Lower lobe of right lung (tissue), 2 donors: ENCODE measurements at regions not wholly inside any gene's neighbourhood (a gene's known extent, or its start where the extent isn't known, plus 50 kb on each side); places are given as distances from the start of the nearest gene placed in this dataset.

Experiments
- ATAC-seq, 2 donors: fragments of 200-7000 bp; cut with Tn5 transposase; one replicate each; pipeline ENCODE4 v1.9.1; 2020 to 2022; ENCODE audit warnings: mild to moderate bottlenecking in 2 of 2, moderate library complexity in 2 of 2
- DNase-seq: peaks from one replicate; pipeline ENCODE4 v3.0.0-alpha.2; 2020
- H3K27ac ChIP-seq: fragments of 200-600 bp; one replicate; pipeline ENCODE4 v1.8.0; 2022
- H3K27me3 ChIP-seq: fragments of 200-600 bp; one replicate; pipeline ENCODE4 v1.8.0; 2022; ENCODE audit warnings: low read depth
- H3K36me3 ChIP-seq: fragments of 200-600 bp; one replicate; pipeline ENCODE4 v1.8.0; 2022; ENCODE audit warnings: mild to moderate bottlenecking
- H3K4me1 ChIP-seq: fragments of 200-600 bp; one replicate; pipeline ENCODE4 v1.8.0; 2022
- H3K4me3 ChIP-seq: fragments of 200-600 bp; one replicate; pipeline ENCODE4 v1.8.0; 2022; ENCODE audit warnings: mild to moderate bottlenecking
- H3K9me3 ChIP-seq: fragments of 200-600 bp; one replicate; pipeline ENCODE4 v1.8.0; 2022
- CTCF ChIP-seq: fragments of 200-600 bp; IDR thresholded peaks from one replicate; pipeline ENCODE4 v1.8.0; 2022; ENCODE audit warnings: antibody characterized with exemption, mild to moderate bottlenecking
- intact Hi-C: fragments of 100-400 bp; cut with DNase I; formaldehyde crosslinking; loops from one replicate; pipeline ENCODE4 v1.11.0; 2022
- donor health status: DM: no; HTN: yes; CAD: no; lungs with severe emphysema.

- Histone ChIP-seq H3K27me3 (no peaks in the 10 kb centered on the region), H3K36me3 (no peaks in the 10 kb centered on the region), H3K27ac (no peak overlapping the region), H3K4me1 (no peaks in the 10 kb centered on the region), H3K9me3 (no peaks in the 10 kb centered on the region), H3K4me3 (no peak overlapping the region)
- no peak for TF ChIP-seq CTCF
- ATAC-seq (no peak), DNase-seq (no peak)
- intact Hi-C loops, result no loop called here
Observed at GRCh38 chr22:47859881-47860525, 1097.6 kb downstream of the TBC1D22A start.

GRCh38 chr22:47858773-47859306 lies 1096.4 kb downstream of the TBC1D22A start:
- TF ChIP-seq CTCF, result no peak
- no peak overlapping the region for H3K4me3 ChIP-seq
- no peaks in the 10 kb centered on the region for H3K27me3 ChIP-seq
- DNase-seq (no peak), ATAC-seq (no peak)
- no peaks in the 10 kb centered on the region for H3K36me3 ChIP-seq
- no peak overlapping the region for H3K27ac ChIP-seq
- H3K9me3 ChIP-seq, result no peaks in the 10 kb centered on the region
- no peaks in the 10 kb centered on the region for H3K4me1 ChIP-seq
- intact Hi-C loops, result no loop called here

- intact Hi-C loops, result no loop called here
Observed at GRCh38 chr22:47854680-47855079, 1092.2 kb downstream of the TBC1D22A start.

GRCh38 chr22:47854251-47854650 lies 1091.8 kb downstream of the TBC1D22A start:
- Histone ChIP-seq H3K36me3 (no peaks in the 10 kb centered on the region), H3K27me3 (peaks cover 3% of the 10 kb centered on the region), H3K4me1 (no peaks in the 10 kb centered on the region), H3K9me3 (no peaks in the 10 kb centered on the region), H3K4me3 (no peak overlapping the region), H3K27ac (no peak overlapping the region)
- DNase-seq (no peak), ATAC-seq (no peak)
- TF ChIP-seq CTCF, result no peak
- intact Hi-C loops, result no loop called here

More at GRCh38 chr22:47854680-47855079, 1092.2 kb downstream of the TBC1D22A start:
- TF ChIP-seq CTCF, result no peak
- no peak for ATAC-seq
- no peak for DNase-seq
- Histone ChIP-seq H3K9me3 (no peaks in the 10 kb centered on the region), H3K4me1 (no peaks in the 10 kb centered on the region), H3K27me3 (peaks cover 3% of the 10 kb centered on the region), H3K4me3 (no peak overlapping the region), H3K36me3 (no peaks in the 10 kb centered on the region), H3K27ac (no peak overlapping the region)

- no peak for ATAC-seq
- no peak overlapping the region for H3K27ac ChIP-seq
Observed at GRCh38 chr22:47853750-47854149, 1091.3 kb downstream of the TBC1D22A start.

More at GRCh38 chr22:47853750-47854149, 1091.3 kb downstream of the TBC1D22A start:
- Histone ChIP-seq H3K4me3 (no peak overlapping the region), H3K36me3 (no peaks in the 10 kb centered on the region), H3K9me3 (no peaks in the 10 kb centered on the region), H3K27me3 (peaks cover 3% of the 10 kb centered on the region), H3K4me1 (no peaks in the 10 kb centered on the region)
- TF ChIP-seq CTCF, result no peak
- DNase-seq, result no peak
- intact Hi-C loops, result no loop called here
